HK-2 (cell line): ENCODE measurements at regions not wholly inside any gene's neighbourhood (a gene's known extent, or its start where the extent isn't known, plus 50 kb on each side); places are given as distances from the start of the nearest gene placed in this dataset.
A peak's percentile ranks its signal among the peaks of the same experiment; 100 is the strongest.
"Not testable (repeated sequence)": the region's sequence is repeated elsewhere in the genome, so short reads cannot be mapped to it uniquely, and the experiment has no call there.

Source experiments
- DNase-seq: peaks from one replicate; pipeline ENCODE4 v3.0.0-alpha.2; 2018; ENCODE audit not compliant: unreplicated experiment

DNA sequence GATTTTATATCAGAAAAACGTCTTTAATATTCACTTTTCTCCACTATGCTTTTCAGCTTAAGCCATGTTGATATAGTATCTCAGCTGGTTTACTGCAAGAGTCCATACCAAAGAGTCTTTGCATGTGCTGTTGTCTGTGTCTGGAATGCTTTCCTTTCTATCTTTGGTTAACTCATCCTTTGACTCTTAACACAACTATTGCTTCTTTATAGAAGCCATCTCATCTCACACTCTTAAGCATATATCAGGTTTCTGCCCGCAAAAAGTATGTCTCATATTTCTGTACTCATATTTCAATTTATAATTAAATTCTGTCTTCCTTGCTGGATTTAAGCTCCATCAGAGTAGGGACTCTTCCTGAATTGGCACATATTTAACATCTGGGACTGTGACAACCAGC is 220.9 kb upstream of the KCNK2 start:
- DNase-seq: no peak

- no peak for DNase-seq
Measured at GRCh38 chr1:214862421-214862820, 220.1 kb upstream of the KCNK2 start.

- no peak for DNase-seq
Measured at GRCh38 chr1:214864896-214865688, 217.4 kb upstream of the KCNK2 start.

DNA sequence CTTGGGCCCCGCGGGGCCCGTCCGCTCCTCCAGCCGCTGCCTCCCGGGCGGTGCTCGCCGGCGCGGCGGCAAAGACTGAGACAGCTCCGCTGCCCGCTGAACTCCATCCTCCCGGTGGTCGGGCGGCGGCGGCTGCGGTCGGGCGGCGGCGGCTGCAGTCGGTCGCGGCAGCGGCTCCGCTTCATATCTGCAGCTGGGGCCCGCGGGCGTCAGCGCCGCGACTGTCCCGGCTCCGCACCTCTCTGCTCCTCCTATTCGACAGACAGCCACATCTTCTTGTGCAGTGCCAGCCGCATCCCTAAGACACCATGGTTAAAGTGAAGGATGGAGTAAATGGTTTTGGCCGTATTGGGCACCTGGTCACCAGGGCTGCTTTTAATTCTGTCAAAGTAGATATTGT is 212.1 kb upstream of the KCNK2 start:
- not testable (repeated sequence) for DNase-seq

DNA sequence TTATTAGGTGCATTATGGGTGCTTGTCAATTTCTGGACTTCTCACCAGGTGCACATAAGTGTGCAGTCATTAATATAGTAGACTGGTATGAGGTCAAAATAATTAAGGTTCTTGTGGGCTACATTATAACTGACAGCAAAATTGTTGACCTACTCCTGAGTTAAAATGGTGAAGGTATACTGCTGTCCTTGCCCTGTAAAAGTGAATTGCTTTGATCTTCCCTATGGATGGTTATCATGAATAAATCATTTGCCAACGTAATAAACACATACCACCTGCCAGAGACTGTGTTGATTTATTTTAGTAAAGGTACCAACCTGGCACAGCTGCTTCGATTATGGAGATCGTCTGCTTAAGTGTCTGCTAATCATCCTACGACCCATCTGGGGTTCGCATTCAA is 201.6 kb upstream of the KCNK2 start:
- DNase-seq: no peak

DNA sequence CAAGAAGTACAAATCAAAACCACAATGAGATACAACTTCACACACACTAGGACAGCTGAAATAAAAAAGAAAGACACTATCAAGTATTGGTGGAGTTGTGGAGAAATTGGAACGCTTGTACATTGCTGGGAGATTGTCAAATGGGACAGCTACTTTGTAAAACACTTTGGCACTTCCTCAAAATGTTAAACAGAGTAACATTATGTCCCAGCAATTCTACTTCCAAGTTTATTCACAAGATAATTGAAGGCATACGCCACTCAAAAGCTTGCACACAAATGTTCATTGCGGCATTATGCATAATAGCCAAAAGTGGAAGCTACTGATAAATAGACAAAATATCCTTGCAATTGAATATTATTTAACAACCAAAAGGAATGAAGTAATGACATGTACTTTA is 199.9 kb upstream of the KCNK2 start:
- no peak for DNase-seq

DNA sequence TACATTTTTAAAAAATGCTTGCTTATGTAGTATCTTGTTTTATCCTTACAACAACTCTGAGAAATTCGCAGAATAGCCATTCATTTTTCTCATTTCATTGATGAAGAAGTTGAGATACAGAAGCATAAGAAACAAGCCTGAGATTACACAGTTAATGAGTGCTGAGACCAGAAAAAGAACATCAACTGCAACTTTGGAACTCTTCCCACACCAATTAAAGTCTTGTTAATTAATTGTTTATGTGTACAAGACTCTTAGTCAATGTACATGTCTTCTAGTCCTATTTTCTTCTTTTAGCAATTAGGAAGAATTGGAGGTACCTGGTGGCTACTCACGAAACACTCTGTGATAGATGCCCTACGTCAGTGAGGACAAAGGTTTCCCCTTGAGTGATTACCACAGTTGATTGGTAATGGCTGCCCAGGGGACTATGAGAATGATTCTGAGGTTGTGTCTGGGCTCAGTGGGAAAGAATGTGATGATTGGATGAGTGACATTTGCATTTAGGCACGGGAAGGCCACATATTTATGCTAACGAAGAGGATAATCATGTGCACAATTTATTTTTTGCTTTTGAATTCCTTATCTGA is 187.4 kb upstream of the KCNK2 start:
- DNase-seq: no peak

- DNase-seq: no peak
Measured at GRCh38 chr1:214896921-214897320, 185.6 kb upstream of the KCNK2 start.

DNA sequence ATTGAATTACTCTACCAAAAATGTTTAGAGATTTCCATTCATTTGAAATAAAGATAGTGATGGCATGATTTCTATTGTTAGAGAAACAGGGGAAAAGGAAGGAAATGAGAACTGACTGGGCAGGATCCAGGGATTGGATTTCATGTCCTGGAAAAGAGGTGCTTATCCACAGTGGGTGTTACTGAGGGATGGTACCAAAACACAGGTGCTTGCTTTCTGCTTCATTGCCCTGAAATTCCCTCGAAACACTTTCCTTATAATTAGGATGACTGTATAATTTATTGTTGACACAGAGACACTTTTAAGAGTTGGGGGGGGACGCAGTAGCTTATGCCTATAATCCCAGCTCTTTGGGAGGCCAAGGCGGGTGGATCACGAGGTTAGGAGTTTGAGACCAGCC is 185.0 kb upstream of the KCNK2 start:
- DNase-seq: no peak

- no peak for DNase-seq
Measured at GRCh38 chr1:214898161-214898560, 184.4 kb upstream of the KCNK2 start.

DNA sequence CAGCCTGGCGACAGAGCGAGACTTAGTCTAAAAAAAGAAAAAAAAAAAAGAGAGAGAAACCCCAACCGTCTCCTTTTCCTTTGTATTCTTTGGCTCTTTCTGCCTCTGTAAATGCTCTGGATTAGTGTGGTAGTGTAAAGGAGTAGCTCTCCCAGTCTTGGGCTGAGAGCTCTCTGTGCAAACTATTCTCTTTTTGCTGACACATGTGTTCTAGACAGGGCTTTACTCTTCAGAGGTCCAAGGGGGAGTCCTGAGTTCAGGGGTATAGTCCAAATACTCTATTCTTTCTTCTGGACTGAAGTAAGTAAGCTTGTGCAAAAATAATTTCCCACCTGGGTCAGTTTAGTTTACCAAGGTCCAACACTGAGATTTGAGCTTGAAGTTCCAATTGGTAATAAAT is 183.8 kb upstream of the KCNK2 start:
- no peak for DNase-seq

GRCh38 chr1:214899908-214900460 is 182.6 kb upstream of the KCNK2 start:
- peak; percentile 46 for DNase-seq

- DNase-seq: no peak
Measured at GRCh38 chr1:214900590-214900989, 181.9 kb upstream of the KCNK2 start.

- peak; percentile 18 for DNase-seq
Measured at GRCh38 chr1:214901718-214902117, 180.8 kb upstream of the KCNK2 start.

DNA sequence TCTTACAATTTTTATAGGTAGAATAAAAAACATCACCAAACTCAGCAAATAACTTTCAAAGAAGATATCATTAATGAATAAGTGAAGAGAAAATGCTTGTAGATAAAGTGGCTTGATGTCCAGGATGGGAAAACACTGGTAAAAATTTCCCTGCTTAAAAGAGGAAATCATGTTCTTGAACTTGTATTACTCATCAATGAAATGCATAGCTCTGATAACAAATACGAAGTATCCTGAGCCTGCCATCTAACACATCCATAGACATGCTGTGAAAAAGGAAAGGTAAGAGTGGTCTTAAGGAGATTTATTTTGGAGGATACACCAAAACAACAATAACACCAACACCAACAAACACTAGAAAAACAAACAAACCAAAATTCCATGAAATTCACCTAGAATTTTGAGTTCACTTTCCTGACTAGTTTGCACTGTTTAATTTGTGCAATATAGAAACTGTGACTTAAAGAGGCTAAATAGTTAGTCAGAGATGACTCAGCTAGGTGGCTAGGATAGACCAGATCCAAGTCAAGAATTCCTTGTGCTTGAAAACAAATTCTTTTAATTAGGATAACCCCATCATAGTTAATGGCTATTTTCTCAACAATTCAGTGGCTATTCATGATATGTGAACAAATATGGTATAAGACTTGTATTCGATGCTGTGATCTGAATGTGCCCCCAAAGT is 179.8 kb upstream of the KCNK2 start:
- DNase-seq: no peak

DNA sequence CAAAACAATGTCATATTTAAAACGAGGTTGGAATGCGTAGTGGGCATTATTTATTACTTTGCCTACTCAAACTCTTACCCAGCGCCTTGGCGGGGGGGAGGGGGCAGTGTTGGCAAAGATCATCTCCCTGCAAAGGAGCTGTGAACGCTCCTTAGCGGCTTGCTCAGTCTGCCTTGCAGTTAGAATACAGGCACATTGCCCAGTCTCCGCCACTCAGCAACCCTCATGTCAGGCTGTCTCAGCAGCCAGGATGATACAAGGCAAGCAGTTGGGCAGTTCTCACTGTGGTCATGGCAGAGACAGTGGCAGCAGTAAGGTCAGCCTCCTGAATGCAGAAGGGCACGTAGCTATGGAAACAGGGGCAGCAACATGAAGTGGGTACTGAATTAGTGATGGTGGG is 170.4 kb upstream of the KCNK2 start:
- DNase-seq: no peak

DNA sequence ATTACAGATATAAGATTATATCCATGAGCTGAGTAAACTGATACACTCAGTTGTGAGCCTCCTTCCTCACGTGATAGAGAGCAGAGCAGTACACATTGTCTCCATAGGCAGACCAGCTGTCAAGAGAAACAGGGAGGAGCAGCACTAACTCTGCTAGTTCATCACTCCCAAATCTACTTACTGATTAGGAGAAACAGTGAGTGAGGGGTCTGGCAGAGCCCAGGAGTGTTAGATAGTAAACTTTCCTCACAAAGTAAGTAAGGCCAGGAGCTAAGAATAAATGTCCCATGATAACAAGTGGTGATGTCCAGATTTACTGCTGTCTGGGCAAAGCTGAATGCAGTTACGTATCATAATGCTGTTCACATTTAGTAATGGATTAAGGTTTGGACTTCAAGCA is 168.6 kb upstream of the KCNK2 start:
- no peak for DNase-seq

DNA sequence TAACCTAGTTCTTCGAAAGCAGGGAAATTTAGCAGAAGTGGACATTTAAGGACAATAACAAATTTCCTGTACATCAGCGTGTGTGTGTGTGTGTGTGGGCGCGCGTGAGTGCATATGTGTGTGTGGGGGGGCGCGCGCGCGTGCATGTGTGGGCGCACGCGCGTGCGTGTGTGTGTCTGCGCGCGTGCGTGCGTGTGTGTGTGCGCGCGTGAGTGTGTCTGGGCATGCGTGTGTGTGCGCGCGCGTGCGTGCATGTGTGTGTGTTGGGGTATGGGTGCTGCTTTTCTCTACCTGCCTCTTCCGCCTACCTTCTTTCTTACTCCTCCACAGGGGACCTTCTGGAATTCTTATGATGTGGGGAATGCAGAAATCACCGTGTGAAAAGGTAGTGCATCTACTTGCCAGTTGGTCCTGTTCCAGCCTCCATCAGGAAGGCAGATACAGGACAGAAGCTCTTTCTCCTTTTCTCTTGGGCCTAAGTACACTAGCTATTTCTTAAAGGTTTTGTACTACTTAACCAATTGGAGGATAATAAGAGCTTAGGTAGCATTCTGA is 165.4 kb upstream of the KCNK2 start:
- DNase-seq: no peak

- DNase-seq: no peak
Measured at GRCh38 chr1:214918745-214919144, 163.8 kb upstream of the KCNK2 start.

DNA sequence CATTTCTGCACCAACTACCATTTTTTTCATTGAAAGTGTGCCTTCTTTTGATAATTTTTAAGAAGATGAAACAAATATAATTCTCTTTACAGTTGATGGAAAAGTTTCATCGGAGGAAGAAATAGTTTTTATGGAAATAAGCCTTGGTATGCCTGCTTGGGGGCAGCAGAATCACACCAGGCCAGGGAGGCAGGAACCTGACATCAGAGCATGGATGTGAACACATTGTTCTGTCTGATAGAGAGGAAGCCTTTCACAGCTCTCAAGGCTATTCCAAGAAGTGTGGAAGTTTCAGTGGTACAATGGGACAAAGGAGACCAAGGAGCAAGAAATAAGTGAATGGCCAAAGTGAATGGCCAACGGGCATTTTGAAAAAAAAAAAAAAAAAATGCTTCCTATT is 162.2 kb upstream of the KCNK2 start:
- no peak for DNase-seq

DNA sequence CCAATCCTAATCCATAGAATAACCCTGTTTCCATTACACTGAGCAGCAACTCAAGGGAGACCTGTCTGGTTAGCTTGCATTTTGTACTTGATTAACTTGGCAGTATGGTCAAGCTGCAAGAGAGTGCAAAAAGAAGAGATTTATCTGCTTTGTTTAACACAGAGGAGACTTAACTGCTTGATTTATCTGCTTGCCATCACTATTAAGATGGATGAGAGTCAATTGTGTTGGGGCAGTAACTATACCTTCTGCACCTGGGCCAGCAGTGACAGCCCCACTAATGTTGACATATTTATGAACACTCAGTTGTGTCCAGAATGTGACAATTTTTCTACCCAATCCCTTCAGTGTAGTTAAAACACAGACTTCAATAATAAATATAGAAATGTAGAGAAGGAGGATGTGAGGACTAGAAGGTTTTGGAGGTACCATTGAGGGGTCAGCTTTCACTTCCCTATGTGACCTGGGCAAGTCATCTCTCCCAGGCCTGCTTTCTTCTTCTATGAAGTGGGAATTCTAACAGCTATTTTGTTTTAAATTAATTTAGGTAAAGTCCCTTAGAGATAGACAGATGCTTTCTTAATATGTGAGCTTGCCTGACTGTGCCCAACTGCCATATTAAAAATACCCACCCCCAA is 159.1 kb upstream of the KCNK2 start:
- no peak for DNase-seq

DNA sequence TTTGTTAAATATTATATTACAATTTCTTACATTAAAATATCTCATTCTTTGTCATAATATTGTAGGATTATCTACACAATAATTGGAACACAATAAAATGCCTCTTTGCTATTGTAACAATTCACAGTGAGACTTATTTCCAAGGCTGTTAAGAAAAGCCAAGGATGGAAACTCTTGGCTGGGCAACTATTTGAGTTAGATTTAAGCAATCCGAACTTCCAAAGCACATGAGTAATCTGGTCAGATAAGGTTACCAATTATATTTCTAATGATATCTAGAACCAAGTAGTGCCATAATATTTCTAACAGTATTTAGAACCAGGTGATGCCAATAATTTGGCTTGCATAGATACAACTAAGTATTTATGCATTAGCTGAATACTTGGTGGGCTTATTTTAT is 154.7 kb upstream of the KCNK2 start:
- no peak for DNase-seq
